HepG2 (cell line): ENCODE measurements at regions not wholly inside any gene's neighbourhood (a gene's known extent, or its start where the extent isn't known, plus 50 kb on each side); places are given as distances from the start of the nearest gene placed in this dataset.

Experiments used
- ATAC-seq: fragments of 200-7000 bp; cut with Tn5 transposase; 3 replicates; pipeline ENCODE4 v1.9.1; 2020; ENCODE audit warnings: mild to moderate bottlenecking, moderate library complexity
- BruUV-seq: library from RNA; stranded (reverse); fragments of 400-500 nt; replicated peaks from 2 replicates; lab custom pipeline; 2021; lab: Mats Ljungman, UMichigan
- CTCF ChIA-PET: fragments of 300-600 bp; formaldehyde crosslinking; extraction: SDS; loops from one replicate; lab custom pipeline; 2021; ENCODE audit warnings: low total read pairs, inconsistent platforms, low intra/inter-chr PET ratio; lab: Yijun Ruan, JAX
- POLR2A ChIA-PET: fragments of 350-600 bp; sonication (Branson Sonifier 250); formaldehyde crosslinking; loops from one replicate; lab custom pipeline; 2020; ENCODE audit warnings: antibody characterized with exemption, inconsistent platforms; lab: Yijun Ruan, JAX
- DNase-seq: peaks from one replicate; pipeline ENCODE4 v3.0.0-alpha.2; 2015; ENCODE audit warnings: low spot score
- FAIRE-seq: peaks from 3 replicates; lab custom pipeline; 2011; peaks lifted over from hg19 to GRCh38; lab: Jason Lieb, UNC
- H2AFZ ChIP-seq: one replicate; pipeline ENCODE4 v1.6.1; 2011; ENCODE audit warnings: low read length, inconsistent platforms
- H3K27ac ChIP-seq: fragments of 300-600 bp; 3 replicates; pipeline ENCODE4 v1.8.0; 2011; ENCODE audit warnings: mixed run types, mild to moderate bottlenecking, mixed read lengths, low read length, inconsistent platforms; ENCODE audit not compliant: insufficient read depth; ENCODE audit errors: extremely low read length
- H3K27me3 ChIP-seq, 2 experiments: fragments of 200-600 bp in 1 of 2; 2 replicates in 1 of 2; 3 replicates in 1 of 2; pipeline versions ENCODE4 v1.6.0 to v1.8.0; 2011; ENCODE audit warnings: low read length in 2 of 2, mild to moderate bottlenecking in 2 of 2, moderate library complexity in 2 of 2, inconsistent platforms in 1 of 2; ENCODE audit not compliant: insufficient read depth in 2 of 2, control insufficient read depth in 1 of 2
- H3K36me3 ChIP-seq, 2 experiments: fragments of 200-600 bp in 1 of 2; replicated peaks in 1 of 2; 2 replicates in 1 of 2; 3 replicates in 1 of 2; pipeline versions ENCODE4 v1.5.1 to v1.8.0; 2011; ENCODE audit warnings: low read length in 2 of 2, inconsistent platforms in 1 of 2; ENCODE audit not compliant: insufficient read depth in 2 of 2, control insufficient read depth in 1 of 2
- H3K4me1 ChIP-seq: 2 replicates; pipeline ENCODE4 v1.5.1; 2012; ENCODE audit warnings: low read length, inconsistent platforms; ENCODE audit not compliant: insufficient read depth
- H3K4me2 ChIP-seq: 2 replicates; pipeline ENCODE4 v1.6.0; 2011; ENCODE audit warnings: low read depth, low read length, inconsistent platforms
- H3K4me3 ChIP-seq, 3 experiments: fragments of 200-600 bp in 1 of 3; sonication (generic), shearing (Covaris generic) in 1 of 3; replicated peaks in 1 of 3; 2 replicates each; pipeline ENCODE4 v1.5.1; 2011 to 2016; ENCODE audit warnings: low read length in 3 of 3, inconsistent platforms in 2 of 3, low read depth in 2 of 3, mild to moderate bottlenecking in 2 of 3, control low read depth in 1 of 3, mixed read lengths in 1 of 3; ENCODE audit not compliant: insufficient read depth in 1 of 3
- H3K79me2 ChIP-seq: one replicate; pipeline ENCODE4 v1.6.1; 2011; ENCODE audit warnings: low read length, inconsistent platforms; ENCODE audit not compliant: insufficient read depth
- H3K9ac ChIP-seq: 2 replicates; pipeline ENCODE4 v1.6.0; 2011; ENCODE audit warnings: mild to moderate bottlenecking, low read depth, low read length, inconsistent platforms; ENCODE audit not compliant: insufficient read depth
- H3K9me3 ChIP-seq: 2 replicates; pipeline ENCODE4 v1.5.1; 2012; ENCODE audit warnings: mild to moderate bottlenecking, low read length
- H4K20me1 ChIP-seq: 2 replicates; pipeline ENCODE4 v1.6.0; 2011; ENCODE audit warnings: inconsistent platforms, mild to moderate bottlenecking, low read length, moderate library complexity; ENCODE audit not compliant: insufficient read depth
- KAT7 ChIP-seq: IDR thresholded peaks from 2 replicates; pipeline ENCODE4 v1.6.1; 2018; ENCODE audit warnings: borderline replicate concordance, missing compliant biosample characterization
- ZNF263 ChIP-seq: sonication (generic); formaldehyde crosslinking; IDR thresholded peaks from 2 replicates; pipeline ENCODE4 v1.4.0; 2020; ENCODE audit warnings: missing genetic modification reagents
- WGBS: methylation state at CpG from one replicate; pipeline ENCODE4 v1.1.6; 2017; ENCODE audit warnings: low lambda C conversion rate; 5-methylcytosine and 5-hydroxymethylcytosine counted together
- in situ Hi-C: cut with HindIII; loops from 2 replicates; pipeline ENCODE4 v1.10.0; 2017; ENCODE audit warnings: low pct_unique_long_range_greater_than_20kb; ENCODE audit not compliant: extremely low pct_ligation_motif_present
- intact Hi-C: fragments of 100-400 bp; cut with micrococcal nuclease; formaldehyde crosslinking; loops from one replicate; pipeline ENCODE4 v1.10.0; 2022; ENCODE audit not compliant: unreplicated experiment
- TF ChIP-seq, protein P1 (sequence below): sonication (generic); formaldehyde crosslinking; IDR thresholded peaks from 2 replicates; pipeline ENCODE4 v1.5.0; 2020; ENCODE audit warnings: mild to moderate bottlenecking, missing genetic modification reagents, borderline replicate concordance
- TF ChIP-seq, protein P2 (sequence below): sonication (generic); formaldehyde crosslinking; IDR thresholded peaks from 2 replicates; pipeline ENCODE4 v1.5.0; 2020; ENCODE audit warnings: mild to moderate bottlenecking, missing genetic modification reagents, moderate library complexity
- TF ChIP-seq, protein P3 (sequence below): sonication (generic); formaldehyde crosslinking; IDR thresholded peaks from 2 replicates; pipeline ENCODE4 v1.5.0; 2020; ENCODE audit warnings: missing genetic modification reagents, mild to moderate bottlenecking, borderline replicate concordance

DNA sequence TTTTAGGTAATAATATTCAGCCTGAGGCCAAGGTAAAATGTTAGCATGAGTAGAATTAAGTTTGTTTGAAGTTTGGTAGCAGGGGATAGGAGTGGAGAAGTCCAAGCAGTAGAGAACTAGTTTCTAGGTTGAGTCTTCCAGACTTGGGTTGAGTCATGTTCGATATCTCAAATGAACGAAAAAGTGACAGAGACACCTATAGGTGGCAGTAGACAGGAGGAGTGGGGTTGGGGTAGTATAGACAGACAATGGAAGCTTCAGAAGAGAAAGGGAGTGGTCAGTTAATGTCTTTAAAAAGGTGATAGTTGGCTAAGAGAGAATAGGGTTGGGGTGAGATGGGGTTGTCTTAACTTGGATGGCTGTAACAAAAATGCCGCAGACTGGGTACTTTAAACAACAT is 58.7 kb upstream of the EMCN start:
- ATAC-seq, result no peak
- intact Hi-C loops (no loop called here), in situ Hi-C loops (no loop called here)

DNA sequence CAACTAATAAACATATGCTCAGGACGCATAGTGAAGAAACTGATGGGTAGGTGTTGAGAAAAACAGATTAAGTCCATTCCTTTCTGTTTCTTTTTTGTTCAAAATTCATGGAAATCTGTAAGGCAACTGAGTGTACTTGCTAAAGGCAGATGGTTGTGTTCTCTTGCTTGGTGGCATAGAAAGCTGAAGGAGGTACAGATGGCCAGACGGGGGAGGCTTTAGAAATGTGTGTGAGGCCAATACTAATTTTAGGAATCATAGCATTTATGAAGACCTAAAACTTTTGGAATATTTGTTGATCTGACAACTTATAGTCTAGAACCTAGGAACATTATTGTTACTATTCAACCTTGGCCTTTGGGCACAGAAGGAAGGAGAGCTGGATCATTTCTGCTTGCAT is 56.8 kb upstream of the EMCN start:
- FAIRE-seq (no peak), DNase-seq (no peak), ATAC-seq (no peak)
- intact Hi-C loops, result no loop called here
- Histone ChIP-seq H3K4me3 (no peak overlapping the region), H2AFZ (no peak overlapping the region), H3K36me3 (no peaks in the 10 kb centered on the region), H3K27me3 (no peaks in the 10 kb centered on the region), H3K4me2 (no peak overlapping the region), H4K20me1 (no peaks in the 10 kb centered on the region), H3K27ac (no peak overlapping the region), H3K79me2 (no peaks in the 10 kb centered on the region), H3K9me3 (no peaks in the 10 kb centered on the region), H3K9ac (no peak overlapping the region), H3K4me1 (no peaks in the 10 kb centered on the region)
- ChIA-PET POLR2A (no interaction called here), CTCF (no interaction called here)
- BruUV-seq, result no TSS peak
- in situ Hi-C loops, result no loop called here
- 31% methylated on average over 2 of the region's 2 CpGs for whole genome bisulfite sequencing
- TF ChIP-seq ZNF263 (CRISPR knock-in tag), result no peak
- no peak for TF ChIP-seq KAT7
- TF ChIP-seq, protein P1, sequence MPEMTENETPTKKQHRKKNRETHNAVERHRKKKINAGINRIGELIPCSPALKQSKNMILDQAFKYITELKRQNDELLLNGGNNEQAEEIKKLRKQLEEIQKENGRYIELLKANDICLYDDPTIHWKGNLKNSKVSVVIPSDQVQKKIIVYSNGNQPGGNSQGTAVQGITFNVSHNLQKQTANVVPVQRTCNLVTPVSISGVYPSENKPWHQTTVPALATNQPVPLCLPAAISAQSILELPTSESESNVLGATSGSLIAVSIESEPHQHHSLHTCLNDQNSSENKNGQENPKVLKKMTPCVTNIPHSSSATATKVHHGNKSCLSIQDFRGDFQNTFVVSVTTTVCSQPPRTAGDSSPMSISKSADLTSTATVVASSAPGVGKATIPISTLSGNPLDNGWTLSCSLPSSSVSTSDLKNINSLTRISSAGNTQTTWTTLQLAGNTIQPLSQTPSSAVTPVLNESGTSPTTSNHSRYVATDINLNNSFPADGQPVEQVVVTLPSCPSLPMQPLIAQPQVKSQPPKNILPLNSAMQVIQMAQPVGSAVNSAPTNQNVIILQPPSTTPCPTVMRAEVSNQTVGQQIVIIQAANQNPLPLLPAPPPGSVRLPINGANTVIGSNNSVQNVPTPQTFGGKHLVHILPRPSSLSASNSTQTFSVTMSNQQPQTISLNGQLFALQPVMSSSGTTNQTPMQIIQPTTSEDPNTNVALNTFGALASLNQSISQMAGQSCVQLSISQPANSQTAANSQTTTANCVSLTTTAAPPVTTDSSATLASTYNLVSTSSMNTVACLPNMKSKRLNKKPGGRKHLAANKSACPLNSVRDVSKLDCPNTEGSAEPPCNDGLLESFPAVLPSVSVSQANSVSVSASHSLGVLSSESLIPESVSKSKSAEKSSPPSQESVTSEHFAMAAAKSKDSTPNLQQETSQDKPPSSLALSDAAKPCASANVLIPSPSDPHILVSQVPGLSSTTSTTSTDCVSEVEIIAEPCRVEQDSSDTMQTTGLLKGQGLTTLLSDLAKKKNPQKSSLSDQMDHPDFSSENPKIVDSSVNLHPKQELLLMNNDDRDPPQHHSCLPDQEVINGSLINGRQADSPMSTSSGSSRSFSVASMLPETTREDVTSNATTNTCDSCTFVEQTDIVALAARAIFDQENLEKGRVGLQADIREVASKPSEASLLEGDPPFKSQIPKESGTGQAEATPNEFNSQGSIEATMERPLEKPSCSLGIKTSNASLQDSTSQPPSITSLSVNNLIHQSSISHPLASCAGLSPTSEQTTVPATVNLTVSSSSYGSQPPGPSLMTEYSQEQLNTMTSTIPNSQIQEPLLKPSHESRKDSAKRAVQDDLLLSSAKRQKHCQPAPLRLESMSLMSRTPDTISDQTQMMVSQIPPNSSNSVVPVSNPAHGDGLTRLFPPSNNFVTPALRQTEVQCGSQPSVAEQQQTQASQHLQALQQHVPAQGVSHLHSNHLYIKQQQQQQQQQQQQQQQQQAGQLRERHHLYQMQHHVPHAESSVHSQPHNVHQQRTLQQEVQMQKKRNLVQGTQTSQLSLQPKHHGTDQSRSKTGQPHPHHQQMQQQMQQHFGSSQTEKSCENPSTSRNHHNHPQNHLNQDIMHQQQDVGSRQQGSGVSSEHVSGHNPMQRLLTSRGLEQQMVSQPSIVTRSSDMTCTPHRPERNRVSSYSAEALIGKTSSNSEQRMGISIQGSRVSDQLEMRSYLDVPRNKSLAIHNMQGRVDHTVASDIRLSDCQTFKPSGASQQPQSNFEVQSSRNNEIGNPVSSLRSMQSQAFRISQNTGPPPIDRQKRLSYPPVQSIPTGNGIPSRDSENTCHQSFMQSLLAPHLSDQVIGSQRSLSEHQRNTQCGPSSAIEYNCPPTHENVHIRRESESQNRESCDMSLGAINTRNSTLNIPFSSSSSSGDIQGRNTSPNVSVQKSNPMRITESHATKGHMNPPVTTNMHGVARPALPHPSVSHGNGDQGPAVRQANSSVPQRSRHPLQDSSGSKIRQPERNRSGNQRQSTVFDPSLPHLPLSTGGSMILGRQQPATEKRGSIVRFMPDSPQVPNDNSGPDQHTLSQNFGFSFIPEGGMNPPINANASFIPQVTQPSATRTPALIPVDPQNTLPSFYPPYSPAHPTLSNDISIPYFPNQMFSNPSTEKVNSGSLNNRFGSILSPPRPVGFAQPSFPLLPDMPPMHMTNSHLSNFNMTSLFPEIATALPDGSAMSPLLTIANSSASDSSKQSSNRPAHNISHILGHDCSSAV, result no peak

More for the DNA sequence above, 58.7 kb upstream of the EMCN start:
- TF ChIP-seq, protein P2, sequence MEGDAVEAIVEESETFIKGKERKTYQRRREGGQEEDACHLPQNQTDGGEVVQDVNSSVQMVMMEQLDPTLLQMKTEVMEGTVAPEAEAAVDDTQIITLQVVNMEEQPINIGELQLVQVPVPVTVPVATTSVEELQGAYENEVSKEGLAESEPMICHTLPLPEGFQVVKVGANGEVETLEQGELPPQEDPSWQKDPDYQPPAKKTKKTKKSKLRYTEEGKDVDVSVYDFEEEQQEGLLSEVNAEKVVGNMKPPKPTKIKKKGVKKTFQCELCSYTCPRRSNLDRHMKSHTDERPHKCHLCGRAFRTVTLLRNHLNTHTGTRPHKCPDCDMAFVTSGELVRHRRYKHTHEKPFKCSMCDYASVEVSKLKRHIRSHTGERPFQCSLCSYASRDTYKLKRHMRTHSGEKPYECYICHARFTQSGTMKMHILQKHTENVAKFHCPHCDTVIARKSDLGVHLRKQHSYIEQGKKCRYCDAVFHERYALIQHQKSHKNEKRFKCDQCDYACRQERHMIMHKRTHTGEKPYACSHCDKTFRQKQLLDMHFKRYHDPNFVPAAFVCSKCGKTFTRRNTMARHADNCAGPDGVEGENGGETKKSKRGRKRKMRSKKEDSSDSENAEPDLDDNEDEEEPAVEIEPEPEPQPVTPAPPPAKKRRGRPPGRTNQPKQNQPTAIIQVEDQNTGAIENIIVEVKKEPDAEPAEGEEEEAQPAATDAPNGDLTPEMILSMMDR (CRISPR knock-in tag), result 0 out of 2 replicates have a peak, but pooled peaks have one; percentile 8
- TF ChIP-seq, protein P3, sequence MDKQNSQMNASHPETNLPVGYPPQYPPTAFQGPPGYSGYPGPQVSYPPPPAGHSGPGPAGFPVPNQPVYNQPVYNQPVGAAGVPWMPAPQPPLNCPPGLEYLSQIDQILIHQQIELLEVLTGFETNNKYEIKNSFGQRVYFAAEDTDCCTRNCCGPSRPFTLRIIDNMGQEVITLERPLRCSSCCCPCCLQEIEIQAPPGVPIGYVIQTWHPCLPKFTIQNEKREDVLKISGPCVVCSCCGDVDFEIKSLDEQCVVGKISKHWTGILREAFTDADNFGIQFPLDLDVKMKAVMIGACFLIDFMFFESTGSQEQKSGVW, result no peak
- Histone ChIP-seq H4K20me1 (no peaks in the 10 kb centered on the region), H3K36me3 (no peaks in the 10 kb centered on the region), H3K9ac (no peak overlapping the region), H3K4me1 (no peaks in the 10 kb centered on the region), H2AFZ (no peak overlapping the region), H3K27me3 (no peaks in the 10 kb centered on the region), H3K4me3 (no peak overlapping the region), H3K9me3 (no peaks in the 10 kb centered on the region), H3K79me2 (no peaks in the 10 kb centered on the region), H3K4me2 (no peak overlapping the region), H3K27ac (no peak overlapping the region)
- DNase-seq, result peak; percentile 2
- ChIA-PET POLR2A (no interaction called here), CTCF (no interaction called here)
- 26% methylated on average over 3 of the region's 3 CpGs for WGBS
- no TSS peak for BruUV-seq
- no peak for FAIRE-seq
